ENCODE measurements at regions not wholly inside any gene's neighbourhood (a gene's known extent, or its start where the extent isn't known, plus 50 kb on each side); places are given as distances from the start of the nearest gene placed in this dataset.

DNA sequence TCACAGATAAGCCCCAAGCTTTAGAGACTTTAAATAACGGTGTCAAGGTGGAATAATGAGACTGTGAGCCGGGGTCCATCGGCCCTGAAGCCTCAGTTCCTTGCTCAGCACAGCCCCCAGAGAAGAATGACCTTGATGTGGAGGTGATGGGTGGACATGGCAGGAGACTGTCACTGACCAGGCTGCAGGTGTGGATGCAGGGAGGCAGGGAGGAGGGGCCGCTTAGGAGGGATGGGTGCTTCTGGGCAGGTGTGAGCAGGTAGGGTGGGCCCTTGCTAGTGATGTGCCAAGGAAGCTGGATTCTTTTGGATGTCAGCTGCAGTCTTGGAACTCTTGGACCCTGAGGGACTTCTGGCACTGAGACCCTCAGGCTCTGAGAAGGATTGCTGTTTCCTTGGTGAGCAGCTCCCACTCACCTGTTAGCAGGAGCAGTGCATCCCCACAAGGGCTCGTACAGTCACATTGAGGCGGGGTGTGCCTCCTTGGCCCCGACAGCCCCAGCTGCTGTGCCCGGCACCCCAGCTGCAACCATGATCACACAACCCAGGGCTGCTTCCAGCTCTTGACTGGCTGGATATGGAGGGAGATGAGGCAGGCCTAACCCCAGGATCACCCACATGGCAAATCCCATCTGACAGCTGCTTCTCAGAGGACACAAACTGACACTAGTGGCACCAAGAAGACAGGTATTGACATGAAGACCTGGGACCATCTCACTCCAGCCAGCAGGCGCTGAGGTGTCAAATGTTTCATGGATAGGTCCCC is 209.8 kb upstream of the HDAC4 start:
- ChIA-PET POLR2A (no interaction called here), CTCF (no interaction called here)
- Histone ChIP-seq H3K9me1 (replicated peaks; ENCODE audit: control insufficient read depth, extremely low read depth, insufficient read depth, low read length) (no peaks in the 10 kb centered on the region), H3K4me3 (replicated peaks in 1 of 3; ENCODE audit: insufficient read depth in 1 of 3, low read depth in 1 of 3, low read length in 3 of 3) (no peak overlapping the region), H3K4me1 (ENCODE audit: control insufficient read depth, extremely low read depth, insufficient read depth, low read length) (no peaks in the 10 kb centered on the region), H3K79me2 (ENCODE audit: control insufficient read depth, insufficient read depth, low read length) (no peaks in the 10 kb centered on the region), H2AFZ (ENCODE audit: low read depth, low read length) (no peak overlapping the region), H4K20me1 (replicated peaks; ENCODE audit: control insufficient read depth, extremely low read depth, insufficient read depth, low read length) (no peaks in the 10 kb centered on the region), H3K9me3 (replicated peaks; ENCODE audit: control insufficient read depth, insufficient read depth, low read length) (no peaks in the 10 kb centered on the region), H3K9ac (replicated peaks; ENCODE audit: extremely low read depth, insufficient read depth, low read length) (no peak overlapping the region), H3K4me2 (ENCODE audit: insufficient read depth, low read length) (no peak overlapping the region), H3K27ac (ENCODE audit: insufficient read depth, low read depth, low read length) (no peak overlapping the region), H3K27me3 (ENCODE audit: control insufficient read depth in 2 of 2, insufficient read depth in 2 of 2, low read length in 2 of 2) (no peaks in the 10 kb centered on the region), H3K36me3 (ENCODE audit: control insufficient read depth in 2 of 2, extremely low read depth in 1 of 2, insufficient read depth in 2 of 2, low read length in 2 of 2) (no peaks in the 10 kb centered on the region)
- no peak for FAIRE-seq
- dilution Hi-C loops (cut with MboI; ENCODE audit: extremely low pct_ligation_motif_present, low sequenced_read_pairs) = no loop called here
- no peak for DNase-seq (ENCODE audit: low read depth, low spot score)
- BruUV-seq (replicated peaks) = no TSS peak
- no peak for TF ChIP-seq POLR2A (IDR thresholded peaks at IDR 0.05; ENCODE audit: low read depth, low read length)
- no peak for TF ChIP-seq FOS (IDR thresholded peaks at IDR 0.05; ENCODE audit: borderline replicate concordance, insufficient read depth, low read length)
- TF ChIP-seq POLR2AphosphoS5 (IDR thresholded peaks at IDR 0.05; ENCODE audit: insufficient read depth, low read depth, low read length) = no peak
- no peak for TF ChIP-seq JUN (IDR thresholded peaks at IDR 0.05; ENCODE audit: borderline replicate concordance, insufficient read depth, insufficient read length, low read depth)
- TF ChIP-seq EZH2 (IDR thresholded peaks at IDR 0.05; ENCODE audit: borderline replicate concordance, low read depth, low read length, severe bottlenecking) = no peak
- TF ChIP-seq, protein P1, sequence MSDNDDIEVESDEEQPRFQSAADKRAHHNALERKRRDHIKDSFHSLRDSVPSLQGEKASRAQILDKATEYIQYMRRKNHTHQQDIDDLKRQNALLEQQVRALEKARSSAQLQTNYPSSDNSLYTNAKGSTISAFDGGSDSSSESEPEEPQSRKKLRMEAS (IDR thresholded peaks at IDR 0.05; ENCODE audit: insufficient read depth, insufficient read length) = no peak
- TF ChIP-seq GATA2 (IDR thresholded peaks at IDR 0.05; ENCODE audit: insufficient read depth, insufficient read length, low read depth, low read length) = no peak
- TF ChIP-seq CTCF (IDR thresholded peaks at IDR 0.05; ENCODE audit: extremely low read depth in 1 of 2, insufficient read depth in 1 of 2, low read depth in 1 of 2, low read length in 2 of 2) = no peak
- intact Hi-C loops (cut with micrococcal nuclease) = no loop called here
